NCI-H187 treated with DMSO at 0.1 percent for 48 hours (cell line): ENCODE measurements at regions not wholly inside any gene's neighbourhood (a gene's known extent, or its start where the extent isn't known, plus 50 kb on each side); places are given as distances from the start of the nearest gene placed in this dataset.
A peak's percentile ranks its signal among the peaks of the same experiment; 100 is the strongest.
"Not testable (repeated sequence)": the region's sequence is repeated elsewhere in the genome, so short reads cannot be mapped to it uniquely, and the experiment has no call there.

Experiments
- DNase-seq: peaks from one replicate; lab custom pipeline; 2025; lab: John Stamatoyannopoulos, UW

- DNase-seq: no peak
These were observed 438.9 kb downstream of the NAV3 start for GRCh38 chr12:78269620-78270019.

- DNase-seq: no peak
These were observed 440.9 kb downstream of the NAV3 start for GRCh38 chr12:78271546-78271945.

GRCh38 chr12:78275886-78276285 is 445.2 kb downstream of the NAV3 start:
- DNase-seq: peak; percentile 47

GRCh38 chr12:78278706-78279190 is 448.1 kb downstream of the NAV3 start:
- no peak for DNase-seq

GRCh38 chr12:78279567-78279966 is 448.9 kb downstream of the NAV3 start:
- no peak for DNase-seq

- DNase-seq: not testable (repeated sequence)
These were observed 450.4 kb downstream of the NAV3 start for GRCh38 chr12:78281102-78281501.

- DNase-seq: no peak
These were observed 453.7 kb downstream of the NAV3 start for GRCh38 chr12:78284417-78284816.

- DNase-seq: no peak
These were observed 460.1 kb downstream of the NAV3 start for GRCh38 chr12:78290606-78291345.

GRCh38 chr12:78293059-78293686 is 462.5 kb downstream of the NAV3 start:
- DNase-seq: no peak

GRCh38 chr12:78301282-78301681 is 470.6 kb downstream of the NAV3 start:
- DNase-seq: not testable (repeated sequence)

GRCh38 chr12:78305808-78306207 is 475.1 kb downstream of the NAV3 start:
- no peak for DNase-seq

- no peak for DNase-seq
These were observed 475.5 kb downstream of the NAV3 start for GRCh38 chr12:78306236-78306635.

- DNase-seq: no peak
These were observed 478.0 kb downstream of the NAV3 start for GRCh38 chr12:78308701-78309100.

- DNase-seq: peak; percentile 91
These were observed 484.3 kb downstream of the NAV3 start for GRCh38 chr12:78315028-78315427.

GRCh38 chr12:78316136-78316535 is 485.4 kb downstream of the NAV3 start:
- DNase-seq: no peak

- DNase-seq: no peak
These were observed 486.2 kb downstream of the NAV3 start for GRCh38 chr12:78316631-78317468.

GRCh38 chr12:78321696-78322095 is 491.0 kb downstream of the NAV3 start:
- DNase-seq: no peak

- DNase-seq: no peak
These were observed 492.5 kb downstream of the NAV3 start for GRCh38 chr12:78323226-78323625.

- DNase-seq: no peak
These were observed 493.5 kb downstream of the NAV3 start for GRCh38 chr12:78324234-78324633.

- no peak for DNase-seq
These were observed 497.8 kb downstream of the NAV3 start for GRCh38 chr12:78328524-78328923.

GRCh38 chr12:78330131-78330530 is 499.4 kb downstream of the NAV3 start:
- no peak for DNase-seq

- no peak for DNase-seq
These were observed 500.5 kb downstream of the NAV3 start for GRCh38 chr12:78331181-78331580.

- DNase-seq: no peak
These were observed 501.1 kb downstream of the NAV3 start for GRCh38 chr12:78331753-78332152.
